AG04450 (cell line): ENCODE measurements at regions not wholly inside any gene's neighbourhood (a gene's known extent, or its start where the extent isn't known, plus 50 kb on each side); places are given as distances from the start of the nearest gene placed in this dataset.

Experiments
- CTCF ChIA-PET: fragments of 300-600, 350-600 bp; formaldehyde crosslinking; extraction: SDS; loops from one replicate; lab custom pipeline; 2022; ENCODE audit warnings: antibody characterized with exemption, inconsistent platforms; lab: Charles Lee
- POLR2A ChIA-PET: fragments of 350-600 bp; formaldehyde crosslinking; extraction: SDS; loops from one replicate; lab custom pipeline; 2021; ENCODE audit warnings: antibody characterized with exemption, inconsistent platforms; lab: Yijun Ruan, JAX
- DNase-seq: peaks from one replicate; pipeline ENCODE4 v3.0.0-alpha.2; 2011; ENCODE audit warnings: low read depth, low spot score
- H3K27ac ChIP-seq: one replicate; pipeline ENCODE4 v1.5.1; 2012; ENCODE audit warnings: low read depth, low read length, control low read depth
- H3K27me3 ChIP-seq: one replicate; pipeline ENCODE4 v1.6.0; 2012; ENCODE audit warnings: low read length; ENCODE audit not compliant: control insufficient read depth, insufficient read depth
- H3K4me3 ChIP-seq: 2 replicates; pipeline ENCODE4 v1.5.1; 2011; ENCODE audit warnings: mild to moderate bottlenecking, low read depth, low read length, control low read depth
- H3K9me3 ChIP-seq: 2 replicates; pipeline ENCODE4 v1.5.1; 2012; ENCODE audit warnings: low read length; ENCODE audit not compliant: control insufficient read depth, insufficient read depth
- TF ChIP-seq, protein P1 (sequence below): IDR thresholded peaks from 2 replicates; pipeline ENCODE4 v1.5.1; 2011; ENCODE audit warnings: low read depth, low read length, control low read depth, inconsistent platforms

DNA sequence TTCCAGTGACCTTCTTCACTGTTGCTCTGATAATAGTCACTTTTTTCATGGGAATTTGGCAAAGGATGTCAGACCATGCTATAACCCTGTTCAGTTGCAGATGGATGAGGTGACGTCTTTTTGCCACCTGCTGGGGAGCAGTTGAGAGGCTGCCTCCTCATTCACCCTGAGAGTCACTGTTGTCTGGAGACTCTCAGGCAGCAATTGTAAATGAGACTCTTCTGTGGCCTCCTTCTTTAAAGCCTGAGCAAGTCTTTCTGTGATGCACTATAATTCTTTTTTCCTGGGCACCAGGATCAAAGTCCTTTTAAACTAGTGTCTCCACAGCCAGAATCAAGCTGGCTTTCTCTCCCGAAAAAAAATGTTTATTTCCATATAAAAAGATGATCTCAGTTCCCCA, 345.1 kb downstream of the ARL4A start:
- ChIA-PET CTCF (interaction anchor here (0.8 to 1.1 kb wide), 2 partner anchors 13 to 345 kb away, joined by 3 to 4 read pairs; partner anchors contain the start of gene ARL4A), POLR2A (no interaction called here)
- H3K4me3 ChIP-seq, result no peak overlapping the region

GRCh38 chr7:13034693-13035092, 347.3 kb downstream of the ARL4A start:
- H3K27me3 ChIP-seq, result no peaks in the 10 kb centered on the region
- CTCF ChIA-PET, result no interaction called here
- POLR2A ChIA-PET, result no interaction called here

More for the DNA sequence above, 345.1 kb downstream of the ARL4A start:
- TF ChIP-seq, protein P1, sequence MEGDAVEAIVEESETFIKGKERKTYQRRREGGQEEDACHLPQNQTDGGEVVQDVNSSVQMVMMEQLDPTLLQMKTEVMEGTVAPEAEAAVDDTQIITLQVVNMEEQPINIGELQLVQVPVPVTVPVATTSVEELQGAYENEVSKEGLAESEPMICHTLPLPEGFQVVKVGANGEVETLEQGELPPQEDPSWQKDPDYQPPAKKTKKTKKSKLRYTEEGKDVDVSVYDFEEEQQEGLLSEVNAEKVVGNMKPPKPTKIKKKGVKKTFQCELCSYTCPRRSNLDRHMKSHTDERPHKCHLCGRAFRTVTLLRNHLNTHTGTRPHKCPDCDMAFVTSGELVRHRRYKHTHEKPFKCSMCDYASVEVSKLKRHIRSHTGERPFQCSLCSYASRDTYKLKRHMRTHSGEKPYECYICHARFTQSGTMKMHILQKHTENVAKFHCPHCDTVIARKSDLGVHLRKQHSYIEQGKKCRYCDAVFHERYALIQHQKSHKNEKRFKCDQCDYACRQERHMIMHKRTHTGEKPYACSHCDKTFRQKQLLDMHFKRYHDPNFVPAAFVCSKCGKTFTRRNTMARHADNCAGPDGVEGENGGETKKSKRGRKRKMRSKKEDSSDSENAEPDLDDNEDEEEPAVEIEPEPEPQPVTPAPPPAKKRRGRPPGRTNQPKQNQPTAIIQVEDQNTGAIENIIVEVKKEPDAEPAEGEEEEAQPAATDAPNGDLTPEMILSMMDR, result no peak; the same call in 1 of the 2 replicates
- DNase-seq, result no peak
- H3K27ac ChIP-seq, result no peak overlapping the region
- H3K9me3 ChIP-seq, result peaks cover 3% of the 10 kb centered on the region; the same call in 1 of the 2 replicates
- H3K27me3 ChIP-seq, result no peaks in the 10 kb centered on the region

DNA sequence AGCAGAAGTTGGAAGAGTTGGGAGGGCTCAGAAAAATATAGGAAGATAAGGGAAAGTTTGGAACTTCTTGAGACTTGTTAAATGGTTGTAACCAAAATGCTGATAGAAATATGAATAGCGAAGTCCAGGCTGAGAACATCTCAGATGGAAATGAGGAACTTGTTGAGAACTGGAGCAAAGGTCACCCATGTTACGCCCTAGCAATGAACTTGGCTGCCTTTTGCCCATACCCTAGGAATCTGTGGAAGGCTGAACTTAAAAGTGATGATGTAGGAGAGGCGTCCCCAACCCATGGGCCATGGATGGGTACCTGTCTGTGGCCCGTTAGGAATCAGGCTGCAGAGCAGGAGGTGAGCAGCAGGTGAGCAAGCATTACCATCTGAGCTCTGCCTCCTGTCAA, 347.8 kb downstream of the ARL4A start:
- POLR2A ChIA-PET, result no interaction called here
- CTCF ChIA-PET, result no interaction called here
- no peak overlapping the region for H3K4me3 ChIP-seq
- DNase-seq, result no peak
- no peaks in the 10 kb centered on the region for H3K27me3 ChIP-seq
- peaks cover 3% of the 10 kb centered on the region; the same call in 1 of the 2 replicates for H3K9me3 ChIP-seq
- no peak overlapping the region for H3K27ac ChIP-seq
- TF ChIP-seq, protein P1, result no peak

More at GRCh38 chr7:13034693-13035092, 347.3 kb downstream of the ARL4A start:
- TF ChIP-seq, protein P1, result no peak
- DNase-seq, result no peak
- H3K9me3 ChIP-seq, result peaks cover 3% of the 10 kb centered on the region; the same call in 1 of the 2 replicates
- H3K27ac ChIP-seq, result no peak overlapping the region
- H3K4me3 ChIP-seq, result no peak overlapping the region

DNA sequence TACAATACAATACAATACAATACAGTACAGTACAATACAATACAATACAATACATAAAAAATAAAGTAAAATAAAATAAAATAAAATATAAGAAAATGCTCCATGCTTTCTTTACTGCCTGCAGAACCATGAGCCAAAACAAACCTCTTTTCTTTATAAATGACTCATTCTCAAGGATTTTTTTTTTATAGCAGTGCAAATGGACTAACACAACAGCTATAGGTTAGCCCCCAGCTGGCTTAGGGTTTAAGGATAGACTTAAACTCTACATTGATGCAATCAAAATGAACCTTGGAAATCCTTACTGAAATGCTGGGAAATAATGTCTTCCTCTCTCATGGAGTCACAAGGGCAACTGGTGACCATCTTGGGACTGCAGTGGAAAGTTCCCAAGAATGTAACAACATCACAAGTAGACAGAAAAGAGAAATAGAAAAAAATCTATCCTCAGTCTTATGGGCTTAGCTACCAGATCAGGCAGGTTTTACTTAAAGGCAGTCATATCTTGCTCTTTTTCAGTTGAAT, 348.9 kb downstream of the ARL4A start:
- CTCF ChIA-PET, result no interaction called here

GRCh38 chr7:13037216-13037615, 349.8 kb downstream of the ARL4A start:
- ChIA-PET CTCF (interaction anchor here (0.6 to 1.6 kb wide), 3 partner anchors 29 to 350 kb away, joined by 3 to 6 read pairs (median 4); partner anchors contain the start of gene ARL4A), POLR2A (interaction anchor here (0.7 to 1.5 kb wide), 8 partner anchors 13 to 341 kb away, joined by 3 to 6 read pairs (median 4); no protein-coding TSS in a partner anchor)
- TF ChIP-seq, protein P1, result no peak
- Histone ChIP-seq H3K27ac (no peak overlapping the region), H3K9me3 (peaks cover 3% of the 10 kb centered on the region; the same call in 1 of the 2 replicates), H3K27me3 (no peaks in the 10 kb centered on the region), H3K4me3 (no peak overlapping the region)
- DNase-seq, result peak; percentile 74

More for the DNA sequence above, 348.9 kb downstream of the ARL4A start:
- no peak for DNase-seq
- Histone ChIP-seq H3K27me3 (no peaks in the 10 kb centered on the region), H3K27ac (no peak overlapping the region), H3K9me3 (peaks cover 3% of the 10 kb centered on the region; the same call in 1 of the 2 replicates), H3K4me3 (no peak overlapping the region)
- POLR2A ChIA-PET, result interaction anchor here (0.7 kb wide), 1 partner anchor 108 kb away, joined by 3 read pairs; no protein-coding TSS in a partner anchor
- TF ChIP-seq, protein P1, result no peak
